ENCODE measurements at regions not wholly inside any gene's neighbourhood (a gene's known extent, or its start where the extent isn't known, plus 50 kb on each side); places are given as distances from the start of the nearest gene placed in this dataset.

DNA sequence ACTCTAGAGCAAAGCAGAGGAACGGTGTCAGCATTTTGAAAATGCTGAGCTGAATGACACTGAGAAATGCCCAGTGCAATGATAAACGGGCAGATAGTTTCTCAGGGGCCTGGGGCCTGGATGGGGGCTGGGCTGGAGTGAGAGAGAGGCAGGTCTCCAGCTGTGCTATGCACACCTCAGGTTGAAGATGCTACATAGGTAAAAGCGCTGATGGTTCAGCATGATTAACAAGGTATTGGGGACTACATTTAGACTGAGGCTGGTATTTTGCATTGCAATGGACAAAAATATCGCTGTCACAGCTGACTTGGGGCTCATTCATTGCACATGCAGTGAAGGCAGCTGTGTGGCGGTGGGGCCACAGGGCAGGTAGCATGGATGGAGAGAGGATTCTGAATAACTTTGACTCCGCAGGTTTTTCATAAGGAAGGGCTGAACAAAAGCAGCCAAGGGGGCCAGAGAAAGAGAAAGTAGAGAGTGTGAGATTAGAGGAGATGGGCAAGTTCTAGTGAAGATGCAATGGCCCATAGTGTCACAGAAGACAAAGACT, 290.8 kb upstream of the ZNF32 start:
- TF ChIP-seq POLR2A (IDR thresholded peaks at IDR 0.05): no peak
- no peak for TF ChIP-seq EP300 (IDR thresholded peaks at IDR 0.05; ENCODE audit: low read depth)

Measured in transverse colon (tissue), 1 donor.